IMR-90 (cell line): ENCODE measurements at regions not wholly inside any gene's neighbourhood (a gene's known extent, or its start where the extent isn't known, plus 50 kb on each side); places are given as distances from the start of the nearest gene placed in this dataset.

ENCODE experiments used
- ATAC-seq: fragments of 200-7000 bp; cut with Tn5 transposase; 2 replicates; pipeline ENCODE4 v1.9.1; 2020; ENCODE audit warnings: low read depth, mild to moderate bottlenecking, moderate library complexity
- BruUV-seq: library from RNA; stranded (reverse); fragments of 400-500 nt; replicated peaks from 2 replicates; lab custom pipeline; 2021; lab: Mats Ljungman, UMichigan
- CTCF ChIA-PET: fragments of 300-600 bp; formaldehyde crosslinking; extraction: SDS; loops from one replicate; lab custom pipeline; 2021; ENCODE audit warnings: antibody characterized with exemption; lab: Yijun Ruan, JAX
- POLR2A ChIA-PET: fragments of 300-600 bp; sonication (Branson Sonifier 250); formaldehyde crosslinking; loops from one replicate; lab custom pipeline; 2022; ENCODE audit warnings: antibody characterized with exemption; ENCODE audit not compliant: unreplicated experiment; lab: Charles Lee
- DNase-seq: peaks from one replicate; pipeline ENCODE4 v3.0.0; 2013
- H2AFZ ChIP-seq: replicated peaks from 2 replicates; pipeline ENCODE3; 2013; ENCODE audit warnings: low read length, mild to moderate bottlenecking; ENCODE audit not compliant: poor library complexity
- H2AK5ac ChIP-seq: 2 replicates; pipeline ENCODE4 v1.6.1; 2013; ENCODE audit warnings: low read depth, low read length, inconsistent platforms
- H2AK9ac ChIP-seq: replicated peaks from 2 replicates; pipeline ENCODE3; 2013; ENCODE audit warnings: mild to moderate bottlenecking, low read depth, low read length, moderate library complexity; ENCODE audit not compliant: poor library complexity
- H2BK120ac ChIP-seq: 2 replicates; pipeline ENCODE4 v1.6.1; 2013; ENCODE audit warnings: low read depth, low read length, inconsistent platforms
- H2BK15ac ChIP-seq: 3 replicates; pipeline ENCODE4 v1.6.1; 2013; ENCODE audit warnings: low read depth, low read length, inconsistent platforms
- H2BK20ac ChIP-seq: 2 replicates; pipeline ENCODE4 v1.6.1; 2013; ENCODE audit warnings: low read depth, mild to moderate bottlenecking, inconsistent platforms, low read length, moderate library complexity
- H2BK5ac ChIP-seq: 2 replicates; pipeline ENCODE4 v1.6.1; 2013; ENCODE audit warnings: mild to moderate bottlenecking, low read depth, low read length, inconsistent platforms; ENCODE audit not compliant: poor library complexity, severe bottlenecking
- H3K14ac ChIP-seq: replicated peaks from 2 replicates; pipeline ENCODE4 v1.6.1; 2013; ENCODE audit warnings: low read depth, low read length, inconsistent platforms
- H3K18ac ChIP-seq: 2 replicates; pipeline ENCODE4 v1.6.1; 2013; ENCODE audit warnings: low read depth, low read length, control low read depth
- H3K23ac ChIP-seq: 2 replicates; pipeline ENCODE4 v1.6.1; 2013; ENCODE audit warnings: low read depth, low read length, inconsistent platforms
- H3K27ac ChIP-seq: 2 replicates; pipeline ENCODE4 v1.5.1; 2013; ENCODE audit warnings: mild to moderate bottlenecking, control low read depth, low read length; ENCODE audit not compliant: insufficient read depth
- H3K27me3 ChIP-seq: 2 replicates; pipeline ENCODE4 v1.6.1; 2013; ENCODE audit warnings: low read length; ENCODE audit not compliant: control insufficient read depth, insufficient read depth
- H3K36me3 ChIP-seq: 2 replicates; pipeline ENCODE4 v1.6.1; 2013; ENCODE audit warnings: low read length, mixed read lengths; ENCODE audit not compliant: control insufficient read depth, insufficient read depth
- H3K4ac ChIP-seq: 2 replicates; pipeline ENCODE4 v1.6.1; 2013; ENCODE audit warnings: low read depth, low read length, inconsistent platforms
- H3K4me1 ChIP-seq: 2 replicates; pipeline ENCODE4 v1.6.1; 2013; ENCODE audit warnings: low read length, mixed read lengths; ENCODE audit not compliant: control insufficient read depth, insufficient read depth
- H3K4me2 ChIP-seq: 2 replicates; pipeline ENCODE4 v1.6.1; 2013; ENCODE audit warnings: low read depth, mild to moderate bottlenecking, control low read depth, low read length, moderate library complexity
- H3K4me3 ChIP-seq: 2 replicates; pipeline ENCODE4 v1.5.1; 2013; ENCODE audit warnings: low read depth, mild to moderate bottlenecking, control low read depth, low read length, moderate library complexity; ENCODE audit not compliant: insufficient read depth
- H3K56ac ChIP-seq: 2 replicates; pipeline ENCODE4 v1.6.1; 2013; ENCODE audit warnings: low read length, inconsistent platforms; ENCODE audit not compliant: insufficient read depth; ENCODE audit errors: extremely low read depth
- H3K79me1 ChIP-seq, 2 experiments: 2 replicates each; pipeline ENCODE4 v1.6.1; 2013; ENCODE audit warnings: low read length in 2 of 2, inconsistent platforms in 1 of 2, low read depth in 1 of 2
- H3K9ac ChIP-seq: 2 replicates; pipeline ENCODE4 v1.6.1; 2013; ENCODE audit warnings: low read depth, low read length, control low read depth
- H3K9me1 ChIP-seq: 2 replicates; pipeline ENCODE4 v1.6.1; 2013; ENCODE audit warnings: low read length, inconsistent platforms; ENCODE audit not compliant: insufficient read depth
- H3K9me3 ChIP-seq: 2 replicates; pipeline ENCODE4 v1.6.1; 2013; ENCODE audit warnings: low read length; ENCODE audit not compliant: control insufficient read depth, insufficient read depth
- H4K20me1 ChIP-seq: 2 replicates; pipeline ENCODE4 v1.6.1; 2013; ENCODE audit warnings: low read length, inconsistent platforms; ENCODE audit not compliant: insufficient read depth
- H4K5ac ChIP-seq: 2 replicates; pipeline ENCODE4 v1.6.1; 2013; ENCODE audit warnings: mild to moderate bottlenecking, low read depth, low read length, control low read depth
- H4K8ac ChIP-seq, 2 experiments: 2 replicates each; pipeline ENCODE4 v1.6.1; 2013; ENCODE audit warnings: low read depth in 2 of 2, low read length in 2 of 2, control low read depth in 1 of 2, inconsistent platforms in 1 of 2
- H4K91ac ChIP-seq: 2 replicates; pipeline ENCODE4 v1.6.1; 2013; ENCODE audit warnings: low read depth, low read length, inconsistent platforms; ENCODE audit not compliant: insufficient read depth
- POLR2A ChIP-seq: IDR thresholded peaks from 2 replicates; pipeline ENCODE4 v1.6.1; 2012; ENCODE audit warnings: mild to moderate bottlenecking, low read depth, low read length
- WGBS, 2 experiments: methylation state at CpG; one replicate each; pipeline versions ENCODE4 v1.1.5 to v1.1.7; 2013; ENCODE audit warnings: missing lambda C conversion rate in 2 of 2; ENCODE audit not compliant: insufficient read length in 1 of 2; ENCODE audit errors: extremely low coverage in 2 of 2; 5-methylcytosine and 5-hydroxymethylcytosine counted together
- dilution Hi-C: fragments of 300-500 bp; cut with HindIII; formaldehyde crosslinking; loops from one replicate; pipeline ENCODE4 v1.14.3; 2018; ENCODE audit warnings: low sequenced_read_pairs; ENCODE audit not compliant: unreplicated experiment
- in situ Hi-C: fragments of 300-500 bp; cut with MboI; formaldehyde crosslinking; loops from 3 replicates; pipeline ENCODE4 v1.14.3; 2019; ENCODE audit warnings: low sequenced_read_pairs, inconsistent platforms, mixed read lengths
- intact Hi-C: fragments of 100-400 bp; cut with micrococcal nuclease; formaldehyde crosslinking; loops from 2 replicates; pipeline ENCODE4 v1.10.0; 2022

GRCh38 chr3:25952133-25952532, 162.2 kb downstream of the OXSM start:
- no peak overlapping the region for H3K4ac ChIP-seq
- POLR2A ChIA-PET = no interaction called here

More at GRCh38 chr3:25952133-25952532, 162.2 kb downstream of the OXSM start:
- Histone ChIP-seq H3K18ac (no peak overlapping the region), H4K91ac (no peak overlapping the region), H3K9ac (no peak overlapping the region), H4K20me1 (no peaks in the 10 kb centered on the region), H2AFZ (no peak overlapping the region), H3K4me2 (no peak overlapping the region), H3K79me1 (no peaks in the 10 kb centered on the region), H3K4me1 (no peaks in the 10 kb centered on the region), H3K4me3 (no peak overlapping the region), H2BK5ac (no peak overlapping the region), H2BK15ac (no peak overlapping the region), H3K9me3 (peaks cover 1% of the 10 kb centered on the region; the same call in 1 of the 2 replicates), H3K27me3 (no peaks in the 10 kb centered on the region), H2BK20ac (no peak overlapping the region), H2BK120ac (no peak overlapping the region), H3K14ac (no peak overlapping the region), H3K23ac (no peak overlapping the region), H4K5ac (no peak overlapping the region), H3K9me1 (no peaks in the 10 kb centered on the region), H3K36me3 (no peaks in the 10 kb centered on the region), H2AK5ac (no peak overlapping the region), H3K27ac (no peak overlapping the region), H3K56ac (no peak overlapping the region), H4K8ac (no peak overlapping the region), H2AK9ac (no peak overlapping the region)
- no TSS peak for BruUV-seq
- ATAC-seq = no peak
- no peak for TF ChIP-seq POLR2A
- WGBS, 2 experiments = 0% methylated on average over 1 of the region's 2 CpGs; no CpG with 5 or more reads in 1 of the 2 experiments
- intact Hi-C loops = no loop called here
- DNase-seq = no peak
- CTCF ChIA-PET = no interaction called here
- in situ Hi-C loops = no loop called here
- dilution Hi-C loops = no loop called here
